Spinal cord (tissue), 9 donors: ENCODE measurements at regions not wholly inside any gene's neighbourhood (a gene's known extent, or its start where the extent isn't known, plus 50 kb on each side); places are given as distances from the start of the nearest gene placed in this dataset.
A peak's percentile ranks its signal among the peaks of the same experiment; 100 is the strongest.

Experiments used
- DNase-seq, 6 donors: peaks; one replicate each; pipeline versions ENCODE4 v3.0.0 to v3.0.0-alpha.2; 2013 to 2015; ENCODE audit warnings: low spot score in 6 of 6, low read depth in 4 of 6
- H3K27ac ChIP-seq: one replicate; pipeline ENCODE4 v1.5.1; 2013; ENCODE audit warnings: low read depth, low read length, control low read depth
- H3K27me3 ChIP-seq: one replicate; pipeline ENCODE4 v1.6.1; 2013; ENCODE audit warnings: low read length; ENCODE audit not compliant: control insufficient read depth, insufficient read depth
- H3K36me3 ChIP-seq: one replicate; pipeline ENCODE4 v1.6.1; 2013; ENCODE audit warnings: low read length; ENCODE audit not compliant: control insufficient read depth, insufficient read depth
- H3K4me1 ChIP-seq: one replicate; pipeline ENCODE4 v1.6.1; 2013; ENCODE audit warnings: low read length; ENCODE audit not compliant: control insufficient read depth, insufficient read depth
- H3K4me3 ChIP-seq: one replicate; pipeline ENCODE4 v1.5.1; 2013; ENCODE audit warnings: low read depth, low read length, control low read depth
- H3K9me3 ChIP-seq: one replicate; pipeline ENCODE4 v1.6.1; 2013; ENCODE audit warnings: low read length; ENCODE audit not compliant: control insufficient read depth, insufficient read depth
- WGBS: methylation state at CpG from one replicate; pipeline ENCODE4 v1.1.5; 2013; ENCODE audit warnings: missing lambda C conversion rate; ENCODE audit not compliant: insufficient coverage; 5-methylcytosine and 5-hydroxymethylcytosine counted together
- donor health status: healthy.

- no peaks in the 10 kb centered on the region for H3K27me3 ChIP-seq
- no peaks in the 10 kb centered on the region for H3K36me3 ChIP-seq
- 64% methylated on average over 6 of the region's 8 CpGs for WGBS
- no peak overlapping the region for H3K27ac ChIP-seq
- H3K4me1 ChIP-seq: peaks cover 3% of the 10 kb centered on the region
- H3K9me3 ChIP-seq: no peaks in the 10 kb centered on the region
- no peak for DNase-seq
- no peak overlapping the region for H3K4me3 ChIP-seq
Measured at GRCh38 chr13:29943686-29944085, 93.3 kb upstream of the UBL3 start.

- no CpG with 5 or more reads among the region's 2 CpGs for WGBS
- H3K9me3 ChIP-seq: no peaks in the 10 kb centered on the region
- no peaks in the 10 kb centered on the region for H3K36me3 ChIP-seq
- H3K27ac ChIP-seq: no peak overlapping the region
- peaks cover 1% of the 10 kb centered on the region for H3K4me1 ChIP-seq
- DNase-seq: no peak
- no peaks in the 10 kb centered on the region for H3K27me3 ChIP-seq
- H3K4me3 ChIP-seq: no peak overlapping the region
Measured at GRCh38 chr13:29943273-29943672, 92.9 kb upstream of the UBL3 start.

GRCh38 chr13:29940715-29941114 lies 90.3 kb upstream of the UBL3 start:
- H3K27ac ChIP-seq: no peak overlapping the region
- no peaks in the 10 kb centered on the region for H3K27me3 ChIP-seq
- peaks cover 13% of the 10 kb centered on the region for H3K4me1 ChIP-seq
- no peaks in the 10 kb centered on the region for H3K9me3 ChIP-seq
- no peak for DNase-seq
- WGBS: 40% methylated on average over 1 of the region's 1 CpG
- no peaks in the 10 kb centered on the region for H3K36me3 ChIP-seq
- H3K4me3 ChIP-seq: no peak overlapping the region

GRCh38 chr13:29939158-29939557 lies 88.7 kb upstream of the UBL3 start:
- 71% methylated on average over 2 of the region's 5 CpGs for WGBS
- DNase-seq: no peak
- H3K27ac ChIP-seq: no peak overlapping the region
- H3K36me3 ChIP-seq: no peaks in the 10 kb centered on the region
- no peaks in the 10 kb centered on the region for H3K9me3 ChIP-seq
- peaks cover 21% of the 10 kb centered on the region for H3K4me1 ChIP-seq
- H3K4me3 ChIP-seq: no peak overlapping the region
- H3K27me3 ChIP-seq: no peaks in the 10 kb centered on the region

DNA sequence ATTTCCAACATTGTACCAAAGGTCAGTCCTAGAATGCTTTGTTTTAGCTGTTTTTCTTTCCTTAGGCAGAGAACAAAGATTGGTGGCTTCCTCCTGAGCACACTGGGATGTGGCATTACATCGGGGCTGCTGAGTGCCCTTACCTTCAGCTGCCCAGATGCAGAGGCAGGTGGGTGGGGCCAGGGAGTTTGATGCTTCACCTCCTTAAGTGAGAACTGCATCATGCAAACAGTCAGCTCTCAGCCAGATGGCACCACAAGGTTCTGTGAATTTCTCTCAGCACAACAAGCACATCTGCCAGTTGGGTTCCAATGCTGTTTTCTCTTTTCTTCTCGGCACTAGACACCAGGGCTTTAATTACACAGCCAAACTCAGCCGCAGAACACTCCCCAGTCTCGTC lies 87.4 kb upstream of the UBL3 start:
- no peak overlapping the region for H3K4me3 ChIP-seq
- H3K4me1 ChIP-seq: peaks cover 21% of the 10 kb centered on the region
- no peak overlapping the region for H3K27ac ChIP-seq
- peak in 1 of 6 donors; percentile 78 for DNase-seq
- no peaks in the 10 kb centered on the region for H3K36me3 ChIP-seq
- 48% methylated on average over 4 of the region's 4 CpGs for WGBS
- no peaks in the 10 kb centered on the region for H3K9me3 ChIP-seq
- no peaks in the 10 kb centered on the region for H3K27me3 ChIP-seq

GRCh38 chr13:29937379-29937778 lies 87.0 kb upstream of the UBL3 start:
- no peaks in the 10 kb centered on the region for H3K27me3 ChIP-seq
- no peak overlapping the region for H3K27ac ChIP-seq
- H3K9me3 ChIP-seq: no peaks in the 10 kb centered on the region
- no peaks in the 10 kb centered on the region for H3K36me3 ChIP-seq
- peaks cover 21% of the 10 kb centered on the region for H3K4me1 ChIP-seq
- no peak for DNase-seq
- H3K4me3 ChIP-seq: no peak overlapping the region
- 89% methylated on average over 11 of the region's 12 CpGs for WGBS

- no peaks in the 10 kb centered on the region for H3K36me3 ChIP-seq
- no peaks in the 10 kb centered on the region for H3K9me3 ChIP-seq
- DNase-seq: no peak
- no peak overlapping the region for H3K4me3 ChIP-seq
- no peaks in the 10 kb centered on the region for H3K27me3 ChIP-seq
- WGBS: 100% methylated on average over 1 of the region's 1 CpG
- no peak overlapping the region for H3K27ac ChIP-seq
- peaks cover 21% of the 10 kb centered on the region for H3K4me1 ChIP-seq
Measured at GRCh38 chr13:29936956-29937355, 86.5 kb upstream of the UBL3 start.

DNA sequence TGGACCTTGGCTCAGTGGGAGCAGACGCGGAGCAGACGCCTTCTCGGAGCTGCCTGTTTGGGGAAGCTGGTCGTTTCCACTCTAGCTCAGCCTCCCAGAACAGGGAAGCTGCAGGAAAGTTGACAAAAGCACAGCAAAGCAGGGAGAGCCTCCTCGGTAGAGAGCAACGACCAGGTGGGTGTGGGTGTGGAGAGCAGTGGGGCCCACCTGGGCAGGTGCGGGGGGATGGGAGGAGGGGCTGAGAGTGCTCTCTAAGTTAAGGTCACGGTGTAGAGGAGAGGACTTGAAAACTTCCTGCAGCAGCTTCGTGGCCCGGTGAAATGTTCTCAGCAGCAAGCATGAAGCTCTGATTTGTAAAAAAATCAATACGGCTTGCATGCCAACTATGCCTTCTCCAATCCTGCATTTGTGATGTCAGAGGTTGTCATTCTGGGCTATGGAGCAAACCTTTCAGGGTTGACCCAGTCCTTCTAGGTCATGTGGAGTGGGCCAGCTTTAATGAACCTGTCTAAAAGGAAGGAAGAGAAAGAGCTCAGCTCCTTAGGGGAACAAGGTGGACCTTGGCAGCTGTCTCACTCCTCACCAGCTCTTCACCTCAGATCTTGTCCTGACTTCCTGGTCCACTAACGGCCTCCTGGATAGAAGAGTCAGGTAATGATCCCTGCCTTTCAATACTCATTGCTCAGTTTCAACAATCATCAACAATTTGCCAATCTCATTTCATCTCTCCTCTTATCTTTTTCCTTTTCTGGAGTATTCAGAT lies 85.8 kb upstream of the UBL3 start:
- H3K36me3 ChIP-seq: no peaks in the 10 kb centered on the region
- 49% methylated on average over 12 of the region's 13 CpGs for WGBS
- no peaks in the 10 kb centered on the region for H3K9me3 ChIP-seq
- no peak overlapping the region for H3K27ac ChIP-seq
- no peaks in the 10 kb centered on the region for H3K27me3 ChIP-seq
- no peak for DNase-seq
- peaks cover 21% of the 10 kb centered on the region for H3K4me1 ChIP-seq
- H3K4me3 ChIP-seq: no peak overlapping the region

DNA sequence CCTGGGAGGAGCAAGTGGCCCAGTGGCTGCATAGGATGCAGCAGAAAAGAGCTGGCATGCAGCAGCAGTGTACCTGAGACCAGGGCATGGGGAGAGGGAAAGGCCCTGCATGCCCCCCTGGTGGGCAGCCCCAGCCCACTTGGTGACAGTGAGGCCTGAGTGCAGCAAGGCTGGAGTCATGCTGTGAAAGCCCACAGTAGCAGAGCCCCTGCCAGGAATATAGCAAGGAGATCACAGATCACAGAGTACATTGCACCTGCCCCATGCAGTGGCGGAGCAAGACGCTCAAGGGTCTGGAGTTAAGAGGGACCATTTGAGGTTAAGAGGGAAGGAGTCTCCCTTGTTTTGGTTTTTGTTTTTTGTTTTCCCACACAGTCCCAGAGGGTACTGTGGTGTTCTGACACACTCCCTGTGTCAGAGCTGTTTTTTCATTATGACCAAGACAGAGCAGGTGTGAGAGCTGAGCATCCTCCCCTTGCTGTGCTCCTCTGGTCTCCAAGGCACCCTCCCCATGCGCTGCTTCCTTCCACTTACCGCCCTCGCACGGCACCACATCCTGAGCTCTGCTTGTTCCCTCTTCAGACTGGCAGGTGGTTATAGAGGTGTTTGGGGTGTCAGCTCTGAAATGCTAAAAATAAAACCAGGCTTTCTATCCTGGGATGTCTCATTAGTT lies 85.0 kb upstream of the UBL3 start:
- Histone ChIP-seq H3K4me1 (peaks cover 21% of the 10 kb centered on the region), H3K4me3 (no peak overlapping the region), H3K27me3 (no peaks in the 10 kb centered on the region), H3K36me3 (no peaks in the 10 kb centered on the region), H3K27ac (no peak overlapping the region), H3K9me3 (no peaks in the 10 kb centered on the region)
- DNase-seq: no peak
- 45% methylated on average over 2 of the region's 6 CpGs for WGBS
